OCI-LY1 (cell line): ENCODE measurements at regions not wholly inside any gene's neighbourhood (a gene's known extent, or its start where the extent isn't known, plus 50 kb on each side); places are given as distances from the start of the nearest gene placed in this dataset.

Experiments used
- H2AFZ ChIP-seq: fragments of 200-600 bp; sonication (generic), shearing (Covaris generic); 2 replicates; pipeline ENCODE4 v1.6.0; 2014; ENCODE audit warnings: antibody characterized with exemption, mild to moderate bottlenecking, low read length
- H3F3A ChIP-seq: fragments of 200-600 bp; sonication (generic), shearing (Covaris generic); 2 replicates; pipeline ENCODE4 v1.6.0; 2014; ENCODE audit warnings: mild to moderate bottlenecking, antibody characterized with exemption, low read length, moderate library complexity; ENCODE audit not compliant: insufficient read depth
- H3K27ac ChIP-seq: fragments of 200-600 bp; sonication (generic); 2 replicates; pipeline ENCODE4 v1.5.1; 2014; ENCODE audit warnings: low read length, mixed run types, mild to moderate bottlenecking, low read depth; ENCODE audit not compliant: poor library complexity, severe bottlenecking
- H3K27me3 ChIP-seq: fragments of 200-600 bp; sonication (generic); 2 replicates; pipeline ENCODE4 v1.6.0; 2014; ENCODE audit warnings: antibody characterized with exemption, mild to moderate bottlenecking, low read length, moderate library complexity; ENCODE audit not compliant: insufficient read depth
- H3K36me3 ChIP-seq: fragments of 200-600 bp; sonication (generic); 2 replicates; pipeline ENCODE4 v1.6.1; 2014; ENCODE audit warnings: mild to moderate bottlenecking, antibody characterized with exemption, low read length, moderate library complexity, mixed read lengths; ENCODE audit not compliant: insufficient read depth
- H3K4me1 ChIP-seq: fragments of 200-600 bp; sonication (generic); 2 replicates; pipeline ENCODE4 v1.5.1; 2014; ENCODE audit warnings: mild to moderate bottlenecking, low read length, moderate library complexity; ENCODE audit not compliant: insufficient read depth, severe bottlenecking
- H3K4me2 ChIP-seq: fragments of 200-600 bp; sonication (generic), shearing (Covaris generic); 2 replicates; pipeline ENCODE4 v1.6.1; 2014; ENCODE audit warnings: low read length
- H3K4me3 ChIP-seq: fragments of 200-600 bp; sonication (generic); 2 replicates; pipeline ENCODE4 v1.5.1; 2014; ENCODE audit warnings: low read length, low read depth, mild to moderate bottlenecking, mixed read lengths; ENCODE audit not compliant: poor library complexity, severe bottlenecking
- H3K79me2 ChIP-seq: fragments of 200-600 bp; shearing (Covaris generic); 2 replicates; pipeline ENCODE4 v1.6.1; 2016; ENCODE audit warnings: mixed run types, low read length, mixed read lengths; ENCODE audit not compliant: insufficient read depth
- H3K9ac ChIP-seq: fragments of 200-600 bp; sonication (generic), shearing (Covaris generic); 2 replicates; pipeline ENCODE4 v1.6.1; 2014; ENCODE audit warnings: mild to moderate bottlenecking, low read length, mixed read lengths
- H3K9me2 ChIP-seq: fragments of 200-600 bp; sonication (generic), shearing (Covaris generic); 2 replicates; pipeline ENCODE4 v1.6.1; 2014; ENCODE audit warnings: low read depth, mild to moderate bottlenecking, low read length, mixed read lengths
- H3K9me3 ChIP-seq: fragments of 200-600 bp; shearing (Covaris generic); 2 replicates; pipeline ENCODE4 v1.6.1; 2014; ENCODE audit warnings: low read length, mixed read lengths
- H4K20me1 ChIP-seq: fragments of 200-600 bp; sonication (generic), shearing (Covaris generic); 2 replicates; pipeline ENCODE4 v1.6.0; 2016; ENCODE audit warnings: mild to moderate bottlenecking, low read length; ENCODE audit not compliant: insufficient read depth
- CTCF ChIP-seq: fragments of 200-600 bp; sonication (generic), shearing (Covaris generic); IDR thresholded peaks from 2 replicates; pipeline ENCODE4 v1.5.1; 2017; ENCODE audit warnings: mild to moderate bottlenecking, antibody characterized with exemption, low read length, moderate library complexity, mixed read lengths
- EZH2 ChIP-seq: fragments of 200-600 bp; sonication (generic), shearing (Covaris generic); IDR thresholded peaks from 2 replicates; pipeline ENCODE4 v1.8.0; 2017; ENCODE audit warnings: borderline replicate concordance, mixed run types, mild to moderate bottlenecking, antibody characterized with exemption, low read length, moderate library complexity, mixed read lengths

GRCh38 chr9:82212885-82213284, 224.3 kb downstream of the SPATA31D1 start:
- no peak overlapping the region for H3K9ac ChIP-seq
- no peaks in the 10 kb centered on the region for H4K20me1 ChIP-seq
- no peak overlapping the region for H2AFZ ChIP-seq
- H3K27ac ChIP-seq: no peak overlapping the region
- peaks cover 4% of the 10 kb centered on the region for H3K36me3 ChIP-seq
- no peaks in the 10 kb centered on the region for H3F3A ChIP-seq
- no peak overlapping the region for H3K4me3 ChIP-seq
- no peaks in the 10 kb centered on the region for H3K9me2 ChIP-seq
- no peak for TF ChIP-seq EZH2
- no peak for TF ChIP-seq CTCF
- 0 out of 2 replicates have a peak, but pooled peaks cover 5% of the 10 kb centered on the region for H3K9me3 ChIP-seq
- peaks cover 35% of the 10 kb centered on the region for H3K4me1 ChIP-seq
- no peaks in the 10 kb centered on the region for H3K79me2 ChIP-seq
- H3K4me2 ChIP-seq: no peak overlapping the region
- H3K27me3 ChIP-seq: no peaks in the 10 kb centered on the region

- Histone ChIP-seq H3K79me2 (no peaks in the 10 kb centered on the region), H3K27me3 (no peaks in the 10 kb centered on the region), H3K4me1 (peaks cover 17% of the 10 kb centered on the region), H3K9me2 (no peaks in the 10 kb centered on the region), H3K36me3 (no peaks in the 10 kb centered on the region; the same call in 1 of the 2 replicates), H3K4me2 (no peak overlapping the region), H4K20me1 (no peaks in the 10 kb centered on the region), H3K4me3 (no peak overlapping the region), H2AFZ (no peak overlapping the region), H3K27ac (no peak overlapping the region), H3K9me3 (no peaks in the 10 kb centered on the region), H3F3A (no peaks in the 10 kb centered on the region), H3K9ac (no peak overlapping the region)
- no peak for TF ChIP-seq EZH2
- no peak for TF ChIP-seq CTCF
Measured at GRCh38 chr9:82216435-82216834, 227.9 kb downstream of the SPATA31D1 start.

- Histone ChIP-seq H2AFZ (no peak overlapping the region), H3K9ac (no peak overlapping the region), H3K79me2 (no peaks in the 10 kb centered on the region), H3K27ac (no peak overlapping the region), H3K4me2 (no peak overlapping the region), H3K36me3 (no peaks in the 10 kb centered on the region; the same call in 1 of the 2 replicates), H4K20me1 (no peaks in the 10 kb centered on the region), H3K9me3 (no peaks in the 10 kb centered on the region), H3K4me1 (peaks cover 16% of the 10 kb centered on the region), H3K27me3 (no peaks in the 10 kb centered on the region), H3K4me3 (no peak overlapping the region), H3F3A (no peaks in the 10 kb centered on the region), H3K9me2 (no peaks in the 10 kb centered on the region)
- no peak for TF ChIP-seq CTCF
- no peak for TF ChIP-seq EZH2
Measured at GRCh38 chr9:82223442-82223841, 234.9 kb downstream of the SPATA31D1 start.
